ENCODE measurements at regions not wholly inside any gene's neighbourhood (a gene's known extent, or its start where the extent isn't known, plus 50 kb on each side); places are given as distances from the start of the nearest gene placed in this dataset.
"Not testable (repeated sequence)": the region's sequence is repeated elsewhere in the genome, so short reads cannot be mapped to it uniquely, and the experiment has no call there.

DNA sequence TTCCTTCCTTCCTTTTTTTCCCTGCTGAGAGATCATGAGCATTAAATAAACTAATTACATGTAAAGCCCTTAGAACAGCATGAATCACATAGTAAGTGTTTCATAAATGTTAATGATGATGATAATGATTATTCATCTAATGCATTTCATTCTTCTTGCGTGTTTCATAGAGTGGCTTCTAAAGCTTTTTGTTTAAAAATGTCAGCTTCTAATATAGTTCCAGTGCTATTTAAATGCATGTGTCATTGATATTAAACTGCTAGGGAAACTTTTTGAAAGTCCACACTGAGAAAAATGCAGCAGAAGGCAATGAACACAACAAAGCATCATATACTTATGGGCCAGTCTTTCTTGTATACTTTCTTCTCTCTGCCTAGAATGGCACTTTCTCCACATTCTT lies 894.8 kb downstream of the REEP3 start:
- no peak overlapping the region for H3K4me3 Mint-ChIP-seq
- no peaks in the 10 kb centered on the region for H3K4me1 Mint-ChIP-seq (ENCODE audit: low read depth)
- intact Hi-C loops (cut with micrococcal nuclease): no loop called here
- H3K36me3 Mint-ChIP-seq (ENCODE audit: low read depth): no peaks in the 10 kb centered on the region
- H3K9me3 Mint-ChIP-seq: no peaks in the 10 kb centered on the region
- H3K27me3 Mint-ChIP-seq: no peaks in the 10 kb centered on the region
- H3K27ac Mint-ChIP-seq: no peak overlapping the region

DNA sequence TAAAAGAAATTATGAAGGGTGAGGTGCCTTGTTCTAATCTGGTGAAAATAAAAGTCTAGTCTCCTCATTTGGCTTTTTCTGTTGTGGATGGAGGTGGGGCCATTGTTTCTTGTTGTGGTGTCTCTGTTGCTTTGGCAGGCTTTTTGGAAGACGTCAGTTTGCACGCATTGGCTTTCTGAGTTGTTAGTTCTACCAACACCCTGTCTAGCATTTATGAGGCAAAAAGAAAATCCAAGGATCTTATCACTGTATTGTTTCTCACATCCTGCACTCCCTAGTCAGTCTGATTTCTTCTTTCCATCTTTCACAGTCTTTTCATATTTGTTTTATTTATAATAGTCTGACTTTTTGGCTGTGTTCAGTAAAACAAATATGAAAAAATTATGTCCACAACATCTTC lies 898.3 kb downstream of the REEP3 start:
- H3K4me1 Mint-ChIP-seq (ENCODE audit: low read depth): no peaks in the 10 kb centered on the region
- intact Hi-C loops (cut with micrococcal nuclease): no loop called here
- no peak overlapping the region for H3K4me3 Mint-ChIP-seq
- no peaks in the 10 kb centered on the region for H3K9me3 Mint-ChIP-seq
- H3K27ac Mint-ChIP-seq: no peak overlapping the region
- no peaks in the 10 kb centered on the region for H3K36me3 Mint-ChIP-seq (ENCODE audit: low read depth)
- H3K27me3 Mint-ChIP-seq: no peaks in the 10 kb centered on the region

DNA sequence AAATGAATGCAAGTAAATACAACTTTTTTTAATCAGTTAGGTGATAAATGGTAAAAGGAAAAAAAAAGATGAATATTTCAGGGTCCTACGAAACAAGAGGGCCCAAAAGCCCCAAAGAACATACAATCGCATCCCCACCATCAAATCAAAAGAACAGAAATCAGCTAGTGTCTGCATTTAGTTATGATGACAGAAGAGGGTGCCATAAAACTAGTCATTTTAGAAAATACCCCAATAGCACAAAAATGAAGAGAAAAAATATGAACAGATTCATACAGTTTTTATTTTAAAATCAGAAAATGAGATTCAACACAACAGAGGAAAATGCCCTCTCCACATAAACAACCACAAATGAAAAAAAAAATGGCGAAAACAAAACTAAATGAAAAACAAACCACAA lies 905.5 kb downstream of the REEP3 start:
- Mint-ChIP-seq H3K27ac (no peak overlapping the region), H3K27me3 (no peaks in the 10 kb centered on the region), H3K4me3 (no peak overlapping the region), H3K9me3 (no peaks in the 10 kb centered on the region), H3K4me1 (ENCODE audit: low read depth) (no peaks in the 10 kb centered on the region), H3K36me3 (ENCODE audit: low read depth) (no peaks in the 10 kb centered on the region)
- intact Hi-C loops (cut with micrococcal nuclease): no loop called here

DNA sequence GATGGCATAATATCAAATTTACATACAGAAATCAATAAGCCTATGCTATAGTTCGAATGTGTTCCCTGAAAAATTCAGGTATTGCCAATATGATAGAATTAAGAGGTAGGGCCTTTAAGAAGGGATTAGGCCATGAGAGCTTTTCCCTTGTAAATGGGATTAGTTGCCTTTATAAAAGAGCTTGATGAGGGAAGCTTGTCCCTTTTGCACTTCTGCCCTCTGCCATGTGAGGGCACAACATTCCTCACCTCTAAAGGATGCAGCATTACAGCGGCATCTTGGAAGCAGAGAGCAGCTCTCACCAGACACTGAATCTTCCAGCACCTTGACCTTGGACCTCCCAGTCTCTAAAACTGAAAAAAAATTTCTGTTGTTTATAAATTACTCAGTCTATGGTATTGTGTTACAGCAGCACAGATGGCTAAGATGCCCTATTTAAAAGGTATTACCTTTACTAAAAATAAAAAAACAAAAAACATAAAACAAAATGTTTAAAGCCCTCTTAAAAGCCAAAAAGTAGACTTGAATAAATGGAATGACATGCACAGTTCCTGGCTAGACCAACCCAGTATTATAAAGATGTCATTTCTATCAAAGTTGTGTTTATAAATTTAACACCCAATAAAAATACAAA lies 909.6 kb downstream of the REEP3 start:
- H3K9me3 Mint-ChIP-seq: no peaks in the 10 kb centered on the region
- intact Hi-C loops (cut with micrococcal nuclease): no loop called here
- no peaks in the 10 kb centered on the region for H3K27me3 Mint-ChIP-seq
- H3K4me3 Mint-ChIP-seq: no peak overlapping the region
- H3K4me1 Mint-ChIP-seq (ENCODE audit: low read depth): no peaks in the 10 kb centered on the region
- H3K27ac Mint-ChIP-seq: no peak overlapping the region
- H3K36me3 Mint-ChIP-seq (ENCODE audit: low read depth): no peaks in the 10 kb centered on the region

DNA sequence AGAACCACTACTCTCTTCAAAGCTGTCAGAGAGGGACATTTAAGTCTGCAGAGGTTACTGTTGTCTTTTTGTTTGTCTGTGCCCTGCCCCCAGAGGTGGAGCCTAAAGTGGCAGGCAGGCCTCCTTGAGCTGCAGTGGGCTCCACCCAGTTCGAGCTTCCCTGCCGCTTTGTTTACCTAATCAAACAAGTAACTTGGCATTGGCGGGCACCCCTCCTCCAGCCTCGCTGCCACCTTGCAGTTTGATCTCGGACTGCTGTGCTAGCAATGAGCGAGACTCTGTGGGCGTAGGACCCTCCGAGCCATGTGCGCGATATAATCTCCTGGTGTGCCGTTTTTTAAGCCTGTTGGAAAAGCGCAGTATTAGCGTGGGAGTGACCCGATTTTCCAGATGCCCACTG lies 920.7 kb downstream of the REEP3 start:
- H3K27ac Mint-ChIP-seq; H3K36me3 Mint-ChIP-seq (ENCODE audit: low read depth); H3K27me3 Mint-ChIP-seq; H3K4me1 Mint-ChIP-seq (ENCODE audit: low read depth); intact Hi-C loops (cut with micrococcal nuclease); H3K4me3 Mint-ChIP-seq: not testable (repeated sequence)
- H3K9me3 Mint-ChIP-seq: peaks cover 18% of the 10 kb centered on the region

DNA sequence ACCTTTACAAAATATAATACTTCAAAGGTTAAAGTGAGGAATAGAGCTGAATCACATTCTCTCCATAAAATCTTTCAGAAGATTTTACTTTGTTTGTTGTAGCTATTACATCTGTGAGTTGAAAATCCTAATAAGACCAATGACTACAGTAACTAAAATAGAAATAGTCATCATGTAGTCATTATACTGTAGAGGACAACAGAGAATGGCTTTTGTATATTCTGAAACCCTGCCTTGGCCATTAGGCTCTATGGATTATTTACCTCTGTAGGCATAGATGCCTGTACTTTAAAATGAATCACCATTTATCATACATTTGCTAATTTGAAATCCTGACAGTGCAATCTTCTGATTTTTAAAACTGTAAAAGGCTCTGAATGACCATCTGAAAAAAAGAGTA lies 923.0 kb downstream of the REEP3 start:
- Mint-ChIP-seq H3K4me3 (no peak overlapping the region), H3K9me3 (peaks cover 14% of the 10 kb centered on the region), H3K36me3 (ENCODE audit: low read depth) (no peaks in the 10 kb centered on the region), H3K27ac (no peak overlapping the region), H3K4me1 (ENCODE audit: low read depth) (no peaks in the 10 kb centered on the region), H3K27me3 (no peaks in the 10 kb centered on the region)
- intact Hi-C loops (cut with micrococcal nuclease): no loop called here

DNA sequence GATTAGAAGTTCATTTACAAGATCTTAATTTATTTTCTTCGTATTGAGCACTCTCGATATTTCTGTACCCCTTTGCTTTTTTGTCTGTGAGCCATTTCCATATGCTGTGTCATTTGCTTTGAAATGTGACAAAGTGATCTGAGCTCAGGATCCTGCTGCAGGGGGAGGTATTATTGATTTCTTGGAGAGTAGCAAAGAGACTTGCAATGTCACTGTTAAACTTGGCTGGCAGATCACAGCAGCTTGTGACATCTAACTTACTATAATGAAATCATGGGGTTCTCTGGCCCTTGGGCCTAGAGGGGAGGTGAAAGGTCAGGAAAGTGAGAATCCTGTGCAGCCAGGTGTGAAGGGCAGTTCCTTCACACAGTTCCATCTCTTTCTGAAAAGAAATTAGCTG lies 923.4 kb downstream of the REEP3 start:
- intact Hi-C loops (cut with micrococcal nuclease): no loop called here
- peaks cover 10% of the 10 kb centered on the region for H3K9me3 Mint-ChIP-seq
- no peak overlapping the region for H3K27ac Mint-ChIP-seq
- H3K4me1 Mint-ChIP-seq (ENCODE audit: low read depth): no peaks in the 10 kb centered on the region
- H3K27me3 Mint-ChIP-seq: no peaks in the 10 kb centered on the region
- no peaks in the 10 kb centered on the region for H3K36me3 Mint-ChIP-seq (ENCODE audit: low read depth)
- no peak overlapping the region for H3K4me3 Mint-ChIP-seq

DNA sequence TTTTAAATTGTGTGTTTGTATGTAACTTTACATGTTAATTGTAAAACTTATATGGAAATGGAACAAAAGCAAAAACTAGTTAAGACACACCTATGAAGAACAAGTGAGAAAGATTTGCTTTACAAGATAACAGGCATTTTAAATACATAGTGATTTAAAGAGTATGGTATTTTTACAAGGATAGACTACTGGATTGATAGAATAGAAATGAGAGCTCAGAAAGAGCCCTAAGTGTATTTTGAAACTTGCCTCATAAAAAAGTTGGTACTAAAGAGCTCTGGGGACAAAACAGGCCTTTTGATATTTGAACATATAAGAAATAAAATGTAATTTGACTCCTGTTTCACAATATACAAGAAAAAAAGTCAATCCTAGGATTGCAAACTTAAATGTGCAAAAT lies 928.4 kb downstream of the REEP3 start:
- Mint-ChIP-seq H3K4me3 (no peak overlapping the region), H3K27ac (no peak overlapping the region)
- intact Hi-C loops (cut with micrococcal nuclease): no loop called here

DNA sequence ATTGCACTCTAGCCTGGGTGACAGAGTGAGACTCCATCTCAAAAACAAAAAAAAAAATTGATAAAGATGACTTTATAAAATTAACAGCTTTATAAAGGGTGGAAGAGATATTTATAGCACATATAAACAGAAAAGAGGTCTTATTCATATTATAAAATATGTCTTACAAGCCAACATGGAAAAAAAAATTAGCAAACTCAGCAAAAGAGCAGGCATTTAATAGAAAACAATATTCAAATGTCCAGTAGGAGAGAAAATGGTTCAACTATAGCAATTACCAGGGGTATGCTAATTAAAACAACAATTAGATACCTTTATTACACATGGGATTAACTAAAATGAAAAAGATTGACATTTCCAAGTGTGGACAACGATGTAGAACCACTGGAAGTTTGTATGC lies 929.1 kb downstream of the REEP3 start:
- H3K4me1 Mint-ChIP-seq (ENCODE audit: low read depth): no peaks in the 10 kb centered on the region
- no peak overlapping the region for H3K27ac Mint-ChIP-seq
- no peak overlapping the region for H3K4me3 Mint-ChIP-seq
- intact Hi-C loops (cut with micrococcal nuclease): no loop called here
- H3K9me3 Mint-ChIP-seq: peaks cover 10% of the 10 kb centered on the region
- H3K36me3 Mint-ChIP-seq (ENCODE audit: low read depth): no peaks in the 10 kb centered on the region
- no peaks in the 10 kb centered on the region for H3K27me3 Mint-ChIP-seq

More for the DNA sequence above, 928.4 kb downstream of the REEP3 start:
- Mint-ChIP-seq H3K9me3 (peaks cover 10% of the 10 kb centered on the region), H3K36me3 (ENCODE audit: low read depth) (no peaks in the 10 kb centered on the region), H3K27me3 (no peaks in the 10 kb centered on the region), H3K4me1 (ENCODE audit: low read depth) (no peaks in the 10 kb centered on the region)

DNA sequence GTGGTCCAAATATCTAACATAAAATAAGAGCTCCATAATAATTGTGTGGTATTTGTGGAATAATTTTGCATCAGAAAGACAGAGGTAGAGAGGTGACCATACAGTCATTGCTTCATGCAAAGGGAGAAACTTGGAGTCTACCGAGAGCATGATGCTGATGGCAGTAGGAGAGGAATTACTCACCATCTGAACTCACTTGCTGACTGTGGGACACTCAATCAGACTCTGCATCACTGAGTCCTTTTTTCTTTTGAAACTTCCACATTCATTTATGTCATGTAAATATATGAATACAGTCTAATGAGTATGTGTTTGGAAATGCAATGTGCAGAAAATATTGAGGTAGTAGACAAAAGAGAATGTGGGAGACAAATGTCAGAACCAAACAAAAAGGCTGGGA lies 933.8 kb downstream of the REEP3 start:
- Mint-ChIP-seq H3K9me3 (peaks cover 10% of the 10 kb centered on the region), H3K27me3 (no peaks in the 10 kb centered on the region), H3K4me1 (ENCODE audit: low read depth) (no peaks in the 10 kb centered on the region), H3K36me3 (ENCODE audit: low read depth) (no peaks in the 10 kb centered on the region), H3K4me3 (no peak overlapping the region), H3K27ac (no peak overlapping the region)
- intact Hi-C loops (cut with micrococcal nuclease): no loop called here

DNA sequence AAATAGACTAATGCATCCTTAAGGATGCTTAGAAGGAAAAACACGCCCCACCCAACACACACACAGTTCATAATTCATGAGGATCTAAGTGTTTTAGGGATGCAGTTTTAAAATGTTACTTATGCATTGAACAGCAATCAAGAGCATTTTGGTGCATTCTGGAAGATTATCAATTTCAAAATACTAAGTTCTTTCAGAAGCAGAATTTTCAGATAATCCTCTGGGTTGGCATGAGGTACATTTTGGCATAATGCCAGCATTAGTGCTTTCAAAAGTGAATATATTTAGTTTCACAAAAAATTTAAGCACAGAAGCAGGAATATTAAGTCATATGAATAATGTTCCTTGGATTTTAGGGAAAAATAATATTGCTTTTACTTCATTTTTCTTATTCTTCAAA lies 937.1 kb downstream of the REEP3 start:
- peaks cover 17% of the 10 kb centered on the region for H3K9me3 Mint-ChIP-seq
- H3K36me3 Mint-ChIP-seq (ENCODE audit: low read depth): no peaks in the 10 kb centered on the region
- H3K27ac Mint-ChIP-seq: no peak overlapping the region
- no peak overlapping the region for H3K4me3 Mint-ChIP-seq
- H3K27me3 Mint-ChIP-seq: no peaks in the 10 kb centered on the region
- no peaks in the 10 kb centered on the region for H3K4me1 Mint-ChIP-seq (ENCODE audit: low read depth)
- intact Hi-C loops (cut with micrococcal nuclease): no loop called here

DNA sequence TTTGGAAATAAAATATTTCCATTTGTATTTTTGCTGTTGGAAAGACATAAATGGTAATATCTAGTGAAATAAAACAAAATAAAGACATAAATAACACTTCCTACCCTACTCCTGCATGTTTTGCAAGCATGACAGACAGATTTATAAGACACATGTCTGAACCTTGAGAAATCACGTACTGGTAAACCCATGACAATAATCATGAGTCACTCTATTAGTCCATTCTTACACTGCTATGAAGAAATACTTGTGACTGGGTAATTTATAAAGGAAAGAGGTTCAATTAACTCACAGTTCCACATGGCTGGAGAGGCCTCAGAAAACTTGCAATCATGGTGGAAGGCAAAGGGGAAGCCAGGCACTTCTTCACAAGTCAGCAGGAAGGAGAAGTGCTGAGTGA lies 942.2 kb downstream of the REEP3 start:
- intact Hi-C loops (cut with micrococcal nuclease): no loop called here
- Mint-ChIP-seq H3K9me3 (peaks cover 55% of the 10 kb centered on the region), H3K36me3 (ENCODE audit: low read depth) (no peaks in the 10 kb centered on the region), H3K4me1 (ENCODE audit: low read depth) (no peaks in the 10 kb centered on the region), H3K4me3 (no peak overlapping the region), H3K27ac (no peak overlapping the region), H3K27me3 (no peaks in the 10 kb centered on the region)

DNA sequence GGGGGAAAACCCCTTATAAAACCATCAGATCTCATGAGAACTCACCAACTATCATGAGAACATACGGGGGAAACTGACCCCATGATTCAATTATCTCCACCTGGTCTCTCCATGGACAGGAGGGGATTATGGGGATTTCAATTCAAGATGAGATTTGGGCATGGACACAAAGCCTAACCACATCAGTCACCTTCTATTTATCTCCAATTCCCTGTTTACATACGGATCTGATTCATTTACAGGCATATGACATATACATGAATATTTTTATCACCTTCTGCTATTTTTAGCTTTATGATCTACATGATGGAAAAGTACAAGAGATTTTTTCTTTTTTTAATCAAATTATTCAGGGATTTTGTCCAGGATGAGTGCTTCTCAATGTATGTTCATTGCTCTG lies 944.5 kb downstream of the REEP3 start:
- H3K9me3 Mint-ChIP-seq: peaks cover 69% of the 10 kb centered on the region
- no peaks in the 10 kb centered on the region for H3K4me1 Mint-ChIP-seq (ENCODE audit: low read depth)
- H3K36me3 Mint-ChIP-seq (ENCODE audit: low read depth): no peaks in the 10 kb centered on the region
- H3K27me3 Mint-ChIP-seq: no peaks in the 10 kb centered on the region
- intact Hi-C loops (cut with micrococcal nuclease): no loop called here
- H3K4me3 Mint-ChIP-seq: no peak overlapping the region
- H3K27ac Mint-ChIP-seq: no peak overlapping the region

DNA sequence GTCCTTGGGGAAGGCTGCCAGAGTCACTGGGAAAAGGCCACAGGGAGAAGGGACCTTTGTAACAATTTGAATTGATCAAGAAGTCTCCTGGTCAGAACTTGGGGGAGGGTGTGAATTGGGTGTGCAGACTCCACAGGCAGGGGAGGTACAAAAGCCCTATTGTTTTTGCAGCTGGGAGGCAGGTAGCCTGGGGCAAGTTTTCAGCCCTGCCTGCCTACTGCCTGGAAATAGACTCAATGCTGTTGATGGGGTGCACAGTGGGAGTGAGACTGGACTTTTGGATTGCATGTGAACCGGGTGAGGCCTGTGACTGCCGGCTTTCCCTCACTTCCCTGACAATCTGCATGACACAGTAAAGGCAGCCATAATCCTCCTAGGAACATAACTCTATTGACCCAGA lies 947.0 kb downstream of the REEP3 start:
- Mint-ChIP-seq H3K27me3 (no peaks in the 10 kb centered on the region), H3K4me3 (no peak overlapping the region), H3K27ac (no peak overlapping the region), H3K4me1 (ENCODE audit: low read depth) (no peaks in the 10 kb centered on the region), H3K36me3 (ENCODE audit: low read depth) (no peaks in the 10 kb centered on the region), H3K9me3 (peaks cover 65% of the 10 kb centered on the region)
- intact Hi-C loops (cut with micrococcal nuclease): no loop called here

DNA sequence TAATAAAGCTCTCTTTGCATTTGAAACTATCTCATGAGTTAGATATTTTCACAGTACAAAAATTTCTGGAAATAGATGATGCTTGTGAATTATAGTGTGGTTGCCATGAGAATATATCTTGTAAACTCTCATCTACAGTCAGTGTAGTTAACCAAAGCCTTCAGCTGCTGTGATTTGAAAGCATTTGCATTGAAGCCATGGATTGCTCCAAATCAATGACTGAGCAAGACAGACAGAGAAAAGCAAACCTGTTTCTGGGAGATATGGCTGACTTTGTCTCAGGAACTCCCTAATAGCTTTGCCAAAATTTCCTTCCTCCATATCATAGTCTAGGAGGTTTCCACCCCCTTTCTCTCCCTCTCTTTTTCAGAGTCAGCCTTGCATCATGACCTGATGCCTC lies 955.3 kb downstream of the REEP3 start:
- H3K27ac Mint-ChIP-seq: no peak overlapping the region
- intact Hi-C loops (cut with micrococcal nuclease): no loop called here
- H3K4me1 Mint-ChIP-seq (ENCODE audit: low read depth): no peaks in the 10 kb centered on the region
- peaks cover 14% of the 10 kb centered on the region for H3K9me3 Mint-ChIP-seq
- H3K36me3 Mint-ChIP-seq (ENCODE audit: low read depth): no peaks in the 10 kb centered on the region
- H3K27me3 Mint-ChIP-seq: no peaks in the 10 kb centered on the region
- no peak overlapping the region for H3K4me3 Mint-ChIP-seq
